HG03139 (cell line): ENCODE measurements at regions not wholly inside any gene's neighbourhood (a gene's known extent, or its start where the extent isn't known, plus 50 kb on each side); places are given as distances from the start of the nearest gene placed in this dataset.
"Not testable (repeated sequence)": the region's sequence is repeated elsewhere in the genome, so short reads cannot be mapped to it uniquely, and the experiment has no call there.

Experiments used
- ATAC-seq: cut with Tn5 transposase; IDR thresholded peaks from one replicate; pipeline ENCODE4 v1.9.1; 2021; ENCODE audit not compliant: unreplicated experiment

GRCh38 chr15:38726187-38726586 is 161.6 kb upstream of the RASGRP1 start:
- no peak for ATAC-seq

GRCh38 chr15:38733331-38733730 is 168.7 kb upstream of the RASGRP1 start:
- no peak for ATAC-seq

GRCh38 chr15:38740206-38740605 is 175.6 kb upstream of the RASGRP1 start:
- no peak for ATAC-seq

GRCh38 chr15:38743147-38743546 is 178.5 kb upstream of the RASGRP1 start:
- ATAC-seq = no peak

GRCh38 chr15:38745126-38745525 is 180.5 kb upstream of the RASGRP1 start:
- ATAC-seq = no peak

GRCh38 chr15:38745626-38746025 is 181.0 kb upstream of the RASGRP1 start:
- no peak for ATAC-seq

GRCh38 chr15:38746211-38746610 is 181.6 kb upstream of the RASGRP1 start:
- ATAC-seq = no peak

GRCh38 chr15:38748710-38749109 is 184.1 kb upstream of the RASGRP1 start:
- no peak for ATAC-seq

GRCh38 chr15:38750786-38751185 is 186.2 kb upstream of the RASGRP1 start:
- no peak for ATAC-seq

GRCh38 chr15:38755718-38756117 is 191.1 kb upstream of the RASGRP1 start:
- ATAC-seq = no peak

GRCh38 chr15:38756441-38756840 is 191.8 kb upstream of the RASGRP1 start:
- ATAC-seq = no peak

- no peak for ATAC-seq
Measured at GRCh38 chr15:38758043-38758442, 193.4 kb upstream of the RASGRP1 start.

- no peak for ATAC-seq
Measured at GRCh38 chr15:38761681-38762080, 197.1 kb upstream of the RASGRP1 start.

GRCh38 chr15:38768970-38769369 is 204.4 kb upstream of the RASGRP1 start:
- ATAC-seq = no peak

- no peak for ATAC-seq
Measured at GRCh38 chr15:38769492-38769891, 204.9 kb upstream of the RASGRP1 start.

- ATAC-seq = not testable (repeated sequence)
Measured at GRCh38 chr15:38774076-38774475, 209.5 kb upstream of the RASGRP1 start.

- no peak for ATAC-seq
Measured at GRCh38 chr15:38781196-38781595, 216.6 kb upstream of the RASGRP1 start.

- no peak for ATAC-seq
Measured at GRCh38 chr15:38782156-38782555, 217.5 kb upstream of the RASGRP1 start.

GRCh38 chr15:38788918-38789317 is 224.3 kb upstream of the RASGRP1 start:
- no peak for ATAC-seq

GRCh38 chr15:38789566-38789965 is 225.0 kb upstream of the RASGRP1 start:
- ATAC-seq = no peak

GRCh38 chr15:38793206-38793810 is 228.7 kb upstream of the RASGRP1 start:
- no peak for ATAC-seq

GRCh38 chr15:38795471-38796245 is 231.0 kb upstream of the RASGRP1 start:
- ATAC-seq = no peak

GRCh38 chr15:38796589-38796988 is 232.0 kb upstream of the RASGRP1 start:
- ATAC-seq = no peak
